HCT116 (cell line): ENCODE measurements at regions not wholly inside any gene's neighbourhood (a gene's known extent, or its start where the extent isn't known, plus 50 kb on each side); places are given as distances from the start of the nearest gene placed in this dataset.

Experiments used
- ATAC-seq: fragments of 200-7000 bp; cut with Tn5 transposase; 2 replicates; pipeline ENCODE4 v1.9.1; 2020; ENCODE audit warnings: mild to moderate bottlenecking, moderate library complexity
- BruUV-seq: library from RNA; stranded (reverse); fragments of 400-500 nt; replicated peaks from 2 replicates; lab custom pipeline; 2021; lab: Mats Ljungman, UMichigan
- CTCF ChIA-PET: fragments of 300-600 bp; sonication (Branson Sonifier 250); formaldehyde crosslinking; loops from one replicate; lab custom pipeline; 2021; ENCODE audit warnings: antibody characterized with exemption; lab: Charles Lee
- POLR2A ChIA-PET: fragments of 300-600, 350-600 bp; sonication (Branson Sonifier 250); formaldehyde crosslinking; loops from one replicate; lab custom pipeline; 2021; ENCODE audit warnings: antibody characterized with exemption; lab: Charles Lee
- RAD21 ChIA-PET, 2 experiments: fragments of 300-600 bp; sonication (Branson Sonifier 250); formaldehyde crosslinking; loops; one replicate each; lab custom pipeline; 2023; ENCODE audit warnings: low total read pairs in 2 of 2; ENCODE audit not compliant: uncharacterized antibody in 2 of 2, unreplicated experiment in 2 of 2, low non-redundant PET in 1 of 2; lab: Charles Lee
- DNase-seq: peaks from one replicate; pipeline ENCODE4 v3.0.0-alpha.2; 2010; ENCODE audit warnings: low read depth, low spot score
- H2AFZ ChIP-seq: fragments of 200-600 bp; shearing (Covaris generic), sonication (generic); 2 replicates; pipeline ENCODE4 v1.6.1; 2017; ENCODE audit warnings: low read depth, mixed run types, mixed read lengths, antibody characterized with exemption, low read length; ENCODE audit not compliant: poor library complexity, severe bottlenecking
- H3K27ac ChIP-seq: 2 replicates; pipeline ENCODE4 v1.5.1; 2012; ENCODE audit warnings: low read depth, low read length
- H3K27me3 ChIP-seq: fragments of 200-600 bp; sonication (generic); 2 replicates; pipeline ENCODE4 v1.6.1; 2016; ENCODE audit warnings: mixed run types, low read length, mixed read lengths; ENCODE audit not compliant: insufficient read depth
- H3K36me3 ChIP-seq, 2 experiments: fragments of 200-500 bp in 1 of 2; fragments of 200-600 bp in 1 of 2; sonication (Bioruptor generic) in 1 of 2; sonication (generic) in 1 of 2; 2 replicates each; pipeline versions ENCODE4 v1.5.1 to v1.6.1; 2014 to 2016; ENCODE audit warnings: low read length in 2 of 2, inconsistent platforms in 1 of 2, mixed read lengths in 1 of 2, mixed run types in 1 of 2; ENCODE audit not compliant: insufficient read depth in 2 of 2, control insufficient read depth in 1 of 2
- H3K4me1 ChIP-seq, 2 experiments: fragments of 200-600 bp in 1 of 2; sonication (generic) in 1 of 2; 2 replicates each; pipeline versions ENCODE4 v1.5.1 to v1.6.1; 2012 to 2017; ENCODE audit warnings: low read length in 2 of 2, inconsistent platforms in 1 of 2, mild to moderate bottlenecking in 1 of 2, mixed read lengths in 1 of 2, mixed run types in 1 of 2, moderate library complexity in 1 of 2; ENCODE audit not compliant: insufficient read depth in 2 of 2, control insufficient read depth in 1 of 2
- H3K4me2 ChIP-seq: fragments of 200-600 bp; sonication (generic); 2 replicates; pipeline ENCODE4 v1.6.1; 2017; ENCODE audit warnings: mixed run types, low read length, mixed read lengths
- H3K4me3 ChIP-seq, 2 experiments: fragments of 200-600 bp in 1 of 2; sonication (generic) in 1 of 2; replicated peaks in 1 of 2; 2 replicates each; pipeline ENCODE4 v1.5.1; 2011 to 2016; ENCODE audit warnings: low read length in 2 of 2, control low read depth in 1 of 2, low read depth in 1 of 2, mild to moderate bottlenecking in 1 of 2, mixed read lengths in 1 of 2, mixed run types in 1 of 2
- H3K79me2 ChIP-seq: fragments of 200-600 bp; sonication (generic); 2 replicates; pipeline ENCODE4 v1.6.1; 2017; ENCODE audit warnings: mild to moderate bottlenecking, mixed run types, low read length, moderate library complexity, mixed read lengths; ENCODE audit not compliant: insufficient read depth
- H3K9ac ChIP-seq: fragments of 200-600 bp; sonication (generic); 2 replicates; pipeline ENCODE4 v1.6.1; 2016; ENCODE audit warnings: low read length, mixed read lengths
- H3K9me2 ChIP-seq: fragments of 200-600 bp; sonication (generic), shearing (Covaris generic); 2 replicates; pipeline ENCODE4 v1.6.1; 2017; ENCODE audit warnings: mixed run types, mild to moderate bottlenecking, moderate library complexity; ENCODE audit not compliant: insufficient read depth
- H3K9me3 ChIP-seq, 2 experiments: fragments of 200-500 bp in 1 of 2; fragments of 200-600 bp in 1 of 2; sonication (Bioruptor generic) in 1 of 2; sonication (generic) in 1 of 2; 2 replicates each; pipeline ENCODE4 v1.6.1; 2014 to 2017; ENCODE audit warnings: low read length in 2 of 2, mixed read lengths in 2 of 2, inconsistent platforms in 1 of 2, low read depth in 1 of 2, mild to moderate bottlenecking in 1 of 2, mixed run types in 1 of 2, moderate library complexity in 1 of 2; ENCODE audit not compliant: control insufficient read depth in 1 of 2, insufficient read depth in 1 of 2
- H4K20me1 ChIP-seq: fragments of 200-600 bp; sonication (generic), shearing (Covaris generic); 2 replicates; pipeline ENCODE4 v1.6.1; 2017; ENCODE audit warnings: mixed run types, mild to moderate bottlenecking, moderate library complexity; ENCODE audit not compliant: insufficient read depth
- CEBPB ChIP-seq: IDR thresholded peaks from 2 replicates; pipeline ENCODE4 v1.6.1; 2012; ENCODE audit warnings: low read depth
- CTCF ChIP-seq, 3 experiments: fragments of 200-600 bp in 1 of 3; sonication (generic) in 1 of 3; IDR thresholded peaks in 2 of 3; conservative IDR thresholded peaks in 1 of 3; 2 replicates each; pipeline ENCODE4 v1.5.1; 2012 to 2017; ENCODE audit warnings: low read depth in 2 of 3, low read length in 2 of 3, antibody characterized with exemption in 1 of 3, borderline replicate concordance in 1 of 3, control low read depth in 1 of 3, mild to moderate bottlenecking in 1 of 3, mixed read lengths in 1 of 3, mixed run types in 1 of 3, moderate library complexity in 1 of 3; ENCODE audit not compliant: insufficient read depth in 1 of 3
- EGR1 ChIP-seq: IDR thresholded peaks from 2 replicates; pipeline ENCODE4 v1.6.1; 2012; ENCODE audit warnings: low read depth
- ELF1 ChIP-seq: IDR thresholded peaks from 2 replicates; pipeline ENCODE4 v1.6.1; 2012; ENCODE audit warnings: low read depth, borderline replicate concordance
- EZH2 ChIP-seq: fragments of 200-600 bp; sonication (generic); IDR thresholded peaks from 2 replicates; pipeline ENCODE4 v1.6.1; 2017; ENCODE audit warnings: antibody characterized with exemption, mixed run types
- EZH2phosphoT487 ChIP-seq: fragments of 200-600 bp; IDR thresholded peaks from 2 replicates; pipeline ENCODE4 v1.6.1; 2018; ENCODE audit warnings: antibody characterized with exemption, borderline replicate concordance
- FOSL1 ChIP-seq: IDR thresholded peaks from 2 replicates; pipeline ENCODE4 v1.6.1; 2012; ENCODE audit warnings: low read depth
- MAX ChIP-seq: IDR thresholded peaks from 2 replicates; pipeline ENCODE4 v1.6.1; 2012
- POLR2A ChIP-seq: IDR thresholded peaks from 2 replicates; pipeline ENCODE4 v1.7.0; 2011; ENCODE audit warnings: borderline replicate concordance; ENCODE audit not compliant: insufficient read depth, insufficient read length; ENCODE audit errors: extremely low read depth
- POLR2AphosphoS5 ChIP-seq: IDR thresholded peaks from 2 replicates; pipeline ENCODE4 v1.6.1; 2011; ENCODE audit warnings: mild to moderate bottlenecking, low read depth, low read length, moderate library complexity
- RAD21 ChIP-seq: IDR thresholded peaks from 2 replicates; pipeline ENCODE4 v1.6.1; 2012; ENCODE audit warnings: low read depth, mild to moderate bottlenecking
- REST ChIP-seq: IDR thresholded peaks from 2 replicates; pipeline ENCODE4 v1.6.1; 2012; ENCODE audit warnings: low read depth
- SRF ChIP-seq: IDR thresholded peaks from 2 replicates; pipeline ENCODE4 v1.6.1; 2012; ENCODE audit warnings: low read depth
- TCF7L2 ChIP-seq: IDR thresholded peaks from 2 replicates; pipeline ENCODE4 v1.7.0; 2011; ENCODE audit warnings: borderline replicate concordance, inconsistent platforms; ENCODE audit not compliant: insufficient read depth, insufficient read length; ENCODE audit errors: extremely low read depth
- ZNF274 ChIP-seq: fragments of 200-500 bp; sonication (Bioruptor generic); IDR thresholded peaks from 2 replicates; pipeline ENCODE4 v1.6.1; 2014; ENCODE audit warnings: mild to moderate bottlenecking, low read depth, low read length, inconsistent platforms
- intact Hi-C: fragments of 100-400 bp; cut with micrococcal nuclease; formaldehyde crosslinking; loops from 2 replicates; pipeline ENCODE4 v1.10.0; 2022

GRCh38 chr3:117171124-117171523 is 461.5 kb downstream of the TUSC7 start:
- Histone ChIP-seq H3K27me3 (no peaks in the 10 kb centered on the region), H2AFZ (no peak overlapping the region), H3K79me2 (no peaks in the 10 kb centered on the region), H3K36me3 (no peaks in the 10 kb centered on the region), H3K9me2 (no peaks in the 10 kb centered on the region), H3K9me3 (peaks cover 0 to 4% of the 10 kb centered on the region in 2 experiments; a peak in 1 of 4 replicates), H3K4me3 (no peak overlapping the region), H3K27ac (no peak overlapping the region), H3K9ac (no peak overlapping the region), H3K4me2 (no peak overlapping the region), H3K4me1 (no peaks in the 10 kb centered on the region), H4K20me1 (no peaks in the 10 kb centered on the region)
- ATAC-seq (no peak), DNase-seq (no peak)
- TF ChIP-seq EZH2phosphoT487 (no peak), EGR1 (no peak), ZNF274 (no peak), RAD21 (no peak), TCF7L2 (no peak), ELF1 (no peak), POLR2AphosphoS5 (no peak), REST (no peak), EZH2 (no peak), POLR2A (no peak), SRF (no peak), CEBPB (no peak), FOSL1 (no peak), MAX (no peak), CTCF (IDR thresholded peaks at IDR 0.05 in 2 of 3, conservative IDR thresholded peaks at IDR 0.05 in 1 of 3; ENCODE audit: borderline replicate concordance in 1 of 3, insufficient read depth in 1 of 3, low read depth in 2 of 3, low read length in 2 of 3) (no peak)
- intact Hi-C loops, result no loop called here
- RAD21 ChIA-PET, result no interaction called here
- POLR2A ChIA-PET, result no interaction called here
- BruUV-seq, result no TSS peak
- CTCF ChIA-PET, result no interaction called here
